GM12865 (cell line): ENCODE measurements at regions not wholly inside any gene's neighbourhood (a gene's known extent, or its start where the extent isn't known, plus 50 kb on each side); places are given as distances from the start of the nearest gene placed in this dataset.

Source experiments
- DNase-seq: peaks from one replicate; pipeline ENCODE4 v3.0.0; 2010; ENCODE audit warnings: low read depth
- H3K4me3 ChIP-seq: 2 replicates; pipeline ENCODE4 v1.5.1; 2011; ENCODE audit warnings: mild to moderate bottlenecking, low read depth, low read length, control low read depth
- CTCF ChIP-seq: IDR thresholded peaks from 2 replicates; pipeline ENCODE4 v1.5.1; 2011; ENCODE audit warnings: low read length, control low read depth, low read depth, inconsistent platforms; ENCODE audit not compliant: insufficient read depth; ENCODE audit errors: missing control alignments

- TF ChIP-seq CTCF, result no peak
- DNase-seq, result no peak
- no peak overlapping the region for H3K4me3 ChIP-seq
Measured at GRCh38 chr9:711761-712553, 129.5 kb upstream of the DMRT1 start.

- TF ChIP-seq CTCF, result no peak
- H3K4me3 ChIP-seq, result no peak overlapping the region
Measured at GRCh38 chr9:712643-713042, 128.9 kb upstream of the DMRT1 start.

GRCh38 chr9:713091-713490, 128.4 kb upstream of the DMRT1 start:
- no peak for DNase-seq
- no peak for TF ChIP-seq CTCF
- no peak overlapping the region for H3K4me3 ChIP-seq

More at GRCh38 chr9:712643-713042, 128.9 kb upstream of the DMRT1 start:
- DNase-seq, result no peak

- TF ChIP-seq CTCF, result no peak
- no peak for DNase-seq
- no peak overlapping the region for H3K4me3 ChIP-seq
Measured at GRCh38 chr9:714675-715074, 126.8 kb upstream of the DMRT1 start.

GRCh38 chr9:715300-715699, 126.2 kb upstream of the DMRT1 start:
- no peak for TF ChIP-seq CTCF
- H3K4me3 ChIP-seq, result no peak overlapping the region
- DNase-seq, result no peak

GRCh38 chr9:715743-716400, 125.6 kb upstream of the DMRT1 start:
- no peak overlapping the region for H3K4me3 ChIP-seq
- TF ChIP-seq CTCF, result no peak
- DNase-seq, result no peak
